Heart left ventricle (tissue), 13 donors: ENCODE measurements at regions not wholly inside any gene's neighbourhood (a gene's known extent, or its start where the extent isn't known, plus 50 kb on each side); places are given as distances from the start of the nearest gene placed in this dataset.
"Not testable (repeated sequence)": the region's sequence is repeated elsewhere in the genome, so short reads cannot be mapped to it uniquely, and the experiment has no call there.

Source experiments
- CTCF ChIP-seq, 12 donors: fragments of 200-600 bp; sonication (generic) in 4 of 12; IDR thresholded peaks; one replicate each; pipeline versions ENCODE4 v1.5.0 to v1.8.0; 2018 to 2022; ENCODE audit warnings: antibody characterized with exemption in 12 of 12, mild to moderate bottlenecking in 5 of 12
- POLR2A ChIP-seq, 2 donors: fragments of 450-650 bp; IDR thresholded peaks; one replicate each; pipeline ENCODE4 v1.6.1; 2017; ENCODE audit warnings: antibody characterized with exemption in 2 of 2, mild to moderate bottlenecking in 2 of 2, moderate library complexity in 2 of 2
- donor health status: ischemic (EF 13 %, LVEDD 7.1; RV severe dilation, severe dysfunction).
- donor health status: DM: no; HTN: yes; CAD: no.
- donor health status: DM: no; HTN: no; CAD: no.
- donor health status: ischemic (EF 25% LVEDD 6.9; RV normal size, moderate dysfunction).
- donor health status: ischemic (EF 25% LVEDD 5.7; RV mildly dilated, moderate dysfunction).
- donor health status: ischemic (EF 35%, LVEDD 5.7; RV mildly dilated, moderate dysfunction).
- donor health status: nonischemic (EF 11% LVEDD 7.7; RV severe dilation, severe dysfunction).
- donor health status: DM: yes; HTN: yes; CAD: no.
- donor health status: PGD.
- donor health status: ischemic (EF 29% LVEDD 5.4; RV normal size, mild dysfunction).
- donor health status: nonischemic (EF 23%, LVEDD 6.1; RV moderate dilation, normal function).

- not testable (repeated sequence) for TF ChIP-seq POLR2A, CTCF (IDR thresholded peaks at IDR 0.05)
Observed at GRCh38 chr4:118566003-118566513, 119.1 kb upstream of the METTL14 start.
